K562 (cell line): ENCODE measurements at regions not wholly inside any gene's neighbourhood (a gene's known extent, or its start where the extent isn't known, plus 50 kb on each side); places are given as distances from the start of the nearest gene placed in this dataset.

Experiments
- ATAC-seq: fragments of 200-7000 bp; cut with Tn5 transposase; 3 replicates; pipeline ENCODE4 v1.9.1; 2020; ENCODE audit warnings: moderate library complexity
- BruUV-seq: library from RNA; stranded (reverse); fragments of 400-500 nt; replicated peaks from 2 replicates; lab custom pipeline; 2021; lab: Mats Ljungman, UMichigan
- CTCF ChIA-PET: fragments of 300-600 bp; formaldehyde crosslinking; extraction: SDS; loops from one replicate; lab custom pipeline; 2021; ENCODE audit warnings: low intra/inter-chr PET ratio; lab: Yijun Ruan, JAX
- POLR2A ChIA-PET: fragments of 300-600, 350-650 bp; sonication (Branson Sonifier 250); formaldehyde crosslinking; extraction: SDS; loops from one replicate; lab custom pipeline; 2021; ENCODE audit warnings: antibody characterized with exemption, inconsistent platforms; lab: Yijun Ruan, JAX
- DNase-seq, 4 experiments: peaks; one replicate each; pipeline versions ENCODE4 v3.0.0 to v3.0.0-alpha.2; 2011 to 2018; ENCODE audit warnings: low spot score in 3 of 4, mixed read lengths in 3 of 4; ENCODE audit errors: extremely low read depth in 1 of 4
- FAIRE-seq: peaks from 2 replicates; lab custom pipeline; 2011; peaks lifted over from hg19 to GRCh38; lab: Jason Lieb, UNC
- H2AFZ ChIP-seq: 2 replicates; pipeline ENCODE4 v1.6.0; 2011; ENCODE audit warnings: low read depth, low read length, control low read depth, inconsistent platforms
- H3K27ac ChIP-seq: fragments of 200-600 bp; 3 replicates; pipeline ENCODE4 v1.8.0; 2011; ENCODE audit warnings: low read depth, mild to moderate bottlenecking, control low read depth, inconsistent platforms, low read length, moderate library complexity, mixed read lengths; ENCODE audit errors: extremely low read depth
- H3K27me3 ChIP-seq, 2 experiments: fragments of 300-600 bp in 1 of 2; 2 replicates in 1 of 2; 3 replicates in 1 of 2; pipeline versions ENCODE4 v1.6.0 to v1.8.0; 2011; ENCODE audit warnings: inconsistent platforms in 2 of 2, low read length in 2 of 2, mild to moderate bottlenecking in 1 of 2, mixed read lengths in 1 of 2, moderate library complexity in 1 of 2; ENCODE audit not compliant: control insufficient read depth in 2 of 2, insufficient read depth in 2 of 2
- H3K36me3 ChIP-seq: fragments of 300-600 bp; 3 replicates; pipeline ENCODE4 v1.8.0; 2011; ENCODE audit warnings: mild to moderate bottlenecking, low read length, inconsistent platforms; ENCODE audit not compliant: control insufficient read depth, insufficient read depth
- H3K4me1 ChIP-seq, 2 experiments: fragments of 200-600 bp in 1 of 2; replicated peaks in 1 of 2; 2 replicates in 1 of 2; 3 replicates in 1 of 2; pipeline versions ENCODE4 v1.5.1 to v1.8.0; 2011; ENCODE audit warnings: inconsistent platforms in 2 of 2, low read length in 2 of 2, mild to moderate bottlenecking in 1 of 2, mixed read lengths in 1 of 2, moderate library complexity in 1 of 2; ENCODE audit not compliant: control insufficient read depth in 2 of 2, insufficient read depth in 2 of 2
- H3K4me2 ChIP-seq: 2 replicates; pipeline ENCODE4 v1.6.1; 2011; ENCODE audit warnings: low read length, control low read depth, inconsistent platforms, mixed read lengths; ENCODE audit not compliant: insufficient read depth
- H3K4me3 ChIP-seq: fragments of 200-600 bp; sonication (generic), shearing (Covaris generic); 2 replicates; pipeline ENCODE4 v1.5.1; 2016; ENCODE audit warnings: control low read depth, inconsistent platforms
- H3K79me2 ChIP-seq: fragments of 200-600 bp; 3 replicates; pipeline ENCODE4 v1.8.0; 2011; ENCODE audit warnings: low read length, inconsistent platforms; ENCODE audit not compliant: control insufficient read depth, insufficient read depth
- H3K9ac ChIP-seq, 2 experiments: 2 replicates each; pipeline versions ENCODE4 v1.6.0 to v1.6.1; 2011; ENCODE audit warnings: low read depth in 2 of 2, low read length in 2 of 2, control low read depth in 1 of 2, inconsistent platforms in 1 of 2, mild to moderate bottlenecking in 1 of 2, mixed read lengths in 1 of 2; ENCODE audit not compliant: insufficient read depth in 1 of 2
- H3K9me1 ChIP-seq: one replicate; pipeline ENCODE4 v1.6.0; 2011; ENCODE audit warnings: inconsistent platforms, mild to moderate bottlenecking, low read length, moderate library complexity; ENCODE audit not compliant: control insufficient read depth, insufficient read depth
- H3K9me3 ChIP-seq: replicated peaks from 2 replicates; pipeline ENCODE4 v1.5.1; 2011; ENCODE audit warnings: low read depth, low read length, inconsistent platforms; ENCODE audit not compliant: control insufficient read depth, insufficient read depth
- H4K20me1 ChIP-seq: replicated peaks from 2 replicates; pipeline ENCODE4 v1.6.1; 2011; ENCODE audit warnings: low read length, inconsistent platforms, mixed read lengths; ENCODE audit not compliant: control insufficient read depth, insufficient read depth
- ARHGAP35 ChIP-seq: fragments of 450-650 bp; IDR thresholded peaks from 2 replicates; pipeline ENCODE4 v1.6.1; 2018; ENCODE audit not compliant: partially characterized antibody
- CXXC5 ChIP-seq: fragments of 250-450 bp; sonication (Bioruptor Pico); IDR thresholded peaks from 2 replicates; pipeline ENCODE4 v1.8.0; 2022; ENCODE audit warnings: inconsistent platforms, mild to moderate bottlenecking, moderate library complexity
- HINFP ChIP-seq: fragments of 450-650 bp; conservative IDR thresholded peaks from 2 replicates; pipeline ENCODE4 v1.6.1; 2016; ENCODE audit warnings: missing genetic modification characterization, low read depth, mild to moderate bottlenecking, control low read depth, missing compliant biosample characterization
- ILF3 ChIP-seq: fragments of 450-650 bp; IDR thresholded peaks from 2 replicates; pipeline ENCODE4 v1.6.1; 2018; ENCODE audit warnings: antibody characterized with exemption, mild to moderate bottlenecking, moderate library complexity, borderline replicate concordance
- KLF10 ChIP-seq: fragments of 250-450 bp; sonication (Bioruptor Pico); IDR thresholded peaks from 2 replicates; pipeline ENCODE4 v1.6.1; 2021; ENCODE audit warnings: matching md5 sums
- NFATC3 ChIP-seq: fragments of 450-650 bp; IDR thresholded peaks from 2 replicates; pipeline ENCODE4 v1.6.1; 2017; ENCODE audit warnings: mild to moderate bottlenecking
- NFE2L1 ChIP-seq: fragments of 450-650 bp; IDR thresholded peaks from 2 replicates; pipeline ENCODE4 v1.6.1; 2016; ENCODE audit warnings: missing genetic modification characterization, low read depth, mild to moderate bottlenecking, missing compliant biosample characterization, moderate library complexity, borderline replicate concordance
- OTX1 ChIP-seq: fragments of 450-650 bp; formaldehyde crosslinking; IDR thresholded peaks from 2 replicates; pipeline ENCODE4 v1.4.0; 2022; ENCODE audit warnings: mild to moderate bottlenecking
- PCBP1 ChIP-seq: fragments of 200-400 bp; formaldehyde crosslinking; IDR thresholded peaks from 2 replicates; pipeline ENCODE4 v1.6.1; 2018; ENCODE audit warnings: mild to moderate bottlenecking, low read depth, low read length; ENCODE audit not compliant: poor library complexity, severe bottlenecking
- PKNOX1 ChIP-seq: fragments of 450-650 bp; IDR thresholded peaks from 2 replicates; pipeline ENCODE4 v1.6.1; 2016
- RBM39 ChIP-seq: fragments of 200-400 bp; formaldehyde crosslinking; optimal IDR thresholded peaks from 2 replicates; pipeline ENCODE3; 2018; ENCODE audit warnings: low read depth, low read length
- RUNX1 ChIP-seq: sonication (generic); IDR thresholded peaks from 2 replicates; pipeline ENCODE4 v1.6.1; 2016; ENCODE audit warnings: antibody characterized with exemption, low read depth
- SMC3 ChIP-seq: conservative IDR thresholded peaks from 2 replicates; pipeline ENCODE4 v1.6.1; 2011; ENCODE audit warnings: low read depth, low read length, improper control_type of control experiment; ENCODE audit not compliant: insufficient read depth
- WGBS: fragments of 100-300 bp; shearing (Covaris generic); methylation state at CpG from one replicate; pipeline ENCODE4 v1.1.6; 2016; ENCODE audit warnings: low coverage, mixed read lengths; ENCODE audit not compliant: insufficient coverage; ENCODE audit errors: missing lambda C conversion rate; 5-methylcytosine and 5-hydroxymethylcytosine counted together
- in situ Hi-C: fragments of 300-500 bp; cut with MboI; formaldehyde crosslinking; loops from 4 replicates; pipeline ENCODE4 v1.15.0; 2018; ENCODE audit warnings: inconsistent platforms, mixed read lengths
- intact Hi-C: fragments of 100-400 bp; cut with micrococcal nuclease; formaldehyde crosslinking; loops from 2 replicates; pipeline ENCODE4 v1.14.2; 2022

- TF ChIP-seq SMC3 (no peak), ILF3 (no peak), ARHGAP35 (no peak), CXXC5 (CRISPR knock-in tag) (no peak), OTX1 (no peak), PCBP1 (no peak), NFE2L1 (tag) (no peak), KLF10 (CRISPR knock-in tag) (no peak), PKNOX1 (no peak)
These were observed 397.5 kb downstream of the DTWD2 start (continued) for GRCh38 chr5:118590806-118591205.

GRCh38 chr5:118580949-118581348, 407.4 kb downstream of the DTWD2 start:
- FAIRE-seq (no peak), ATAC-seq (no peak), DNase-seq (no peak)
- H3K9me3 ChIP-seq, result no peaks in the 10 kb centered on the region
- no peaks in the 10 kb centered on the region for H4K20me1 ChIP-seq
- no peak overlapping the region for H3K4me2 ChIP-seq
- no peaks in the 10 kb centered on the region for H3K36me3 ChIP-seq
- BruUV-seq, result no TSS peak
- H3K9me1 ChIP-seq, result no peaks in the 10 kb centered on the region
- no peak overlapping the region for H2AFZ ChIP-seq
- H3K9ac ChIP-seq, result no peak overlapping the region
- WGBS, result 0% methylated on average over 5 of the region's 5 CpGs
- intact Hi-C loops (no loop called here), in situ Hi-C loops (no loop called here)
- ChIA-PET CTCF (no interaction called here), POLR2A (no interaction called here)
- no peak overlapping the region for H3K4me3 ChIP-seq
- no peak overlapping the region for H3K27ac ChIP-seq
- H3K27me3 ChIP-seq, result no peaks in the 10 kb centered on the region
- TF ChIP-seq NFATC3, result no peak
- TF ChIP-seq RBM39, result no peak
- no peak for TF ChIP-seq RUNX1
- no peak for TF ChIP-seq HINFP
- no peaks in the 10 kb centered on the region for H3K79me2 ChIP-seq
- no peaks in the 10 kb centered on the region for H3K4me1 ChIP-seq
